Endothelial cell of umbilical vein (primary cell): ENCODE measurements at regions not wholly inside any gene's neighbourhood (a gene's known extent, or its start where the extent isn't known, plus 50 kb on each side); places are given as distances from the start of the nearest gene placed in this dataset.

Experiments
- BruUV-seq: library from RNA; stranded (reverse); fragments of 400-500 nt; replicated peaks from 2 replicates; lab custom pipeline; 2021; lab: Mats Ljungman, UMichigan
- CTCF ChIA-PET: fragments of 300-600, 350-600 bp; sonication (Branson Sonifier 250); formaldehyde crosslinking; loops from one replicate; lab custom pipeline; 2021; ENCODE audit warnings: antibody characterized with exemption, inconsistent platforms; lab: Charles Lee
- POLR2A ChIA-PET: fragments of 300-600, 350-600 bp; sonication (Branson Sonifier 250); formaldehyde crosslinking; loops from one replicate; lab custom pipeline; 2021; ENCODE audit warnings: antibody characterized with exemption, inconsistent platforms; lab: Charles Lee
- DNase-seq: peaks from one replicate; pipeline ENCODE4 v3.0.0-alpha.2; 2011; ENCODE audit warnings: low read depth, low spot score
- FAIRE-seq: peaks from 2 replicates; lab custom pipeline; 2011; peaks lifted over from hg19 to GRCh38; lab: Jason Lieb, UNC
- H2AFZ ChIP-seq: 2 replicates; pipeline ENCODE4 v1.6.0; 2012; ENCODE audit warnings: low read depth, low read length, control low read depth, inconsistent platforms
- H3K27ac ChIP-seq: 2 replicates; pipeline ENCODE4 v1.5.1; 2011; ENCODE audit warnings: low read depth, mild to moderate bottlenecking, control low read depth, low read length, moderate library complexity; ENCODE audit not compliant: insufficient read depth
- H3K27me3 ChIP-seq, 2 experiments: 2 replicates each; pipeline versions ENCODE4 v1.6.0 to v1.6.1; 2011; ENCODE audit warnings: low read length in 2 of 2, mixed read lengths in 1 of 2; ENCODE audit not compliant: control insufficient read depth in 2 of 2, insufficient read depth in 2 of 2
- H3K36me3 ChIP-seq, 2 experiments: 2 replicates in 1 of 2; 3 replicates in 1 of 2; pipeline ENCODE4 v1.5.1; 2011; ENCODE audit warnings: low read length in 2 of 2, mild to moderate bottlenecking in 1 of 2, moderate library complexity in 1 of 2; ENCODE audit not compliant: control insufficient read depth in 2 of 2, insufficient read depth in 2 of 2; ENCODE audit errors: extremely low read depth in 1 of 2
- H3K4me1 ChIP-seq: 3 replicates; pipeline ENCODE4 v1.5.1; 2011; ENCODE audit warnings: mild to moderate bottlenecking, low read length; ENCODE audit not compliant: control insufficient read depth, insufficient read depth; ENCODE audit errors: extremely low read depth
- H3K4me2 ChIP-seq: 2 replicates; pipeline ENCODE4 v1.6.1; 2011; ENCODE audit warnings: low read length, control low read depth, mixed read lengths; ENCODE audit not compliant: insufficient read depth
- H3K4me3 ChIP-seq, 3 experiments: fragments of 200-600 bp in 1 of 3; sonication (generic), shearing (Covaris generic) in 1 of 3; replicated peaks in 1 of 3; 2 replicates each; pipeline ENCODE4 v1.5.1; 2011 to 2016; ENCODE audit warnings: control low read depth in 3 of 3, low read length in 3 of 3, mild to moderate bottlenecking in 2 of 3, inconsistent platforms in 1 of 3, low read depth in 1 of 3, moderate library complexity in 1 of 3; ENCODE audit not compliant: insufficient read depth in 1 of 3
- H3K79me2 ChIP-seq: 2 replicates; pipeline ENCODE4 v1.6.0; 2012; ENCODE audit warnings: low read length, inconsistent platforms; ENCODE audit not compliant: control insufficient read depth, insufficient read depth
- H3K9ac ChIP-seq: replicated peaks from 2 replicates; pipeline ENCODE3; 2011; ENCODE audit warnings: low read length, control low read depth; ENCODE audit not compliant: insufficient read depth; ENCODE audit errors: extremely low read depth
- H3K9me1 ChIP-seq: replicated peaks from 3 replicates; pipeline ENCODE4 v1.6.0; 2011; ENCODE audit warnings: mild to moderate bottlenecking, low read length; ENCODE audit not compliant: control insufficient read depth, insufficient read depth; ENCODE audit errors: extremely low read depth
- H3K9me3 ChIP-seq: replicated peaks from 2 replicates; pipeline ENCODE4 v1.5.1; 2012; ENCODE audit warnings: low read length, inconsistent platforms; ENCODE audit not compliant: control insufficient read depth, insufficient read depth
- H4K20me1 ChIP-seq: replicated peaks from 2 replicates; pipeline ENCODE3; 2011; ENCODE audit warnings: mild to moderate bottlenecking, low read length; ENCODE audit not compliant: control insufficient read depth, insufficient read depth; ENCODE audit errors: extremely low read depth
- EZH2 ChIP-seq: IDR thresholded peaks from 2 replicates; pipeline ENCODE4 v1.6.1; 2012; ENCODE audit warnings: borderline replicate concordance, low read depth, mild to moderate bottlenecking, moderate library complexity, low read length, inconsistent platforms; ENCODE audit not compliant: severe bottlenecking
- FOS ChIP-seq: IDR thresholded peaks from 2 replicates; pipeline ENCODE4 v1.6.1; 2011; ENCODE audit warnings: mild to moderate bottlenecking, low read length, moderate library complexity, borderline replicate concordance; ENCODE audit not compliant: insufficient read depth
- GATA2 ChIP-seq: IDR thresholded peaks from 2 replicates; pipeline ENCODE4 v1.7.0; 2011; ENCODE audit warnings: low read depth, mild to moderate bottlenecking, moderate library complexity, mixed read lengths, low read length; ENCODE audit not compliant: insufficient read length, insufficient read depth
- JUN ChIP-seq: IDR thresholded peaks from 2 replicates; pipeline ENCODE4 v1.6.1; 2011; ENCODE audit warnings: borderline replicate concordance, low read depth; ENCODE audit not compliant: insufficient read length, insufficient read depth
- MYC ChIP-seq: IDR thresholded peaks from one replicate; pipeline ENCODE4 v1.6.1; 2011; ENCODE audit warnings: mild to moderate bottlenecking, low read depth, low read length
- POLR2A ChIP-seq: IDR thresholded peaks from 2 replicates; pipeline ENCODE4 v1.6.1; 2012; ENCODE audit warnings: low read depth, mild to moderate bottlenecking, control low read depth, low read length
- POLR2AphosphoS5 ChIP-seq: IDR thresholded peaks from 2 replicates; pipeline ENCODE4 v1.6.1; 2012; ENCODE audit warnings: low read depth, mild to moderate bottlenecking, control low read depth, low read length, moderate library complexity; ENCODE audit not compliant: insufficient read depth
- dilution Hi-C: fragments of 300-500 bp; cut with MboI; formaldehyde crosslinking; loops from one replicate; pipeline ENCODE4 v1.15.0; 2019; ENCODE audit warnings: low sequenced_read_pairs; ENCODE audit not compliant: extremely low pct_ligation_motif_present
- intact Hi-C: fragments of 100-400 bp; cut with micrococcal nuclease; formaldehyde crosslinking; loops from one replicate; pipeline ENCODE4 v1.10.0; 2022
- TF ChIP-seq, protein P1 (sequence below): IDR thresholded peaks from 2 replicates; pipeline ENCODE4 v1.6.1; 2011; ENCODE audit not compliant: insufficient read depth, insufficient read length
- TF ChIP-seq, protein P2 (sequence below), 2 donors: IDR thresholded peaks; 1 replicate in 1 of 2; 2 replicates in 1 of 2; pipeline ENCODE4 v1.5.1; 2011; ENCODE audit warnings: low read length in 2 of 2, mild to moderate bottlenecking in 2 of 2, moderate library complexity in 2 of 2, control low read depth in 1 of 2, inconsistent platforms in 1 of 2, low read depth in 1 of 2; ENCODE audit not compliant: insufficient read depth in 1 of 2; ENCODE audit errors: extremely low read depth in 1 of 2

- no TSS peak for BruUV-seq
- intact Hi-C loops (loop anchor here (1.0 to 5.0 kb wide), 3 partner anchors 42 to 452 kb away; no protein-coding TSS in a partner anchor), dilution Hi-C loops (no loop called here)
- peak; percentile 92 for DNase-seq
- Histone ChIP-seq H3K4me2 (peak overlapping the region; percentile 35), H3K36me3 (no peaks in the 10 kb centered on the region), H3K9ac (peak overlapping the region; percentile 37), H2AFZ (no peak overlapping the region), H3K27ac (peak overlapping the region; percentile 63), H3K27me3 (no peaks in the 10 kb centered on the region), H3K9me1 (no peaks in the 10 kb centered on the region), H3K4me3 (no peak overlapping the region), H3K79me2 (no peaks in the 10 kb centered on the region), H3K9me3 (no peaks in the 10 kb centered on the region), H4K20me1 (no peaks in the 10 kb centered on the region), H3K4me1 (peaks cover 15% of the 10 kb centered on the region)
- TF ChIP-seq JUN (peak; percentile 65), MYC (no peak), GATA2 (peak; percentile 58), POLR2AphosphoS5 (no peak)
- ChIA-PET POLR2A (no interaction called here), CTCF (interaction anchor here (2.0 kb wide), 1 partner anchor 489 kb away, joined by 8 read pairs; no protein-coding TSS in a partner anchor)
- FAIRE-seq, result peak; percentile 81
These were observed 596.5 kb upstream of the KLF12 start for GRCh38 chr13:74730556-74731331.

DNA sequence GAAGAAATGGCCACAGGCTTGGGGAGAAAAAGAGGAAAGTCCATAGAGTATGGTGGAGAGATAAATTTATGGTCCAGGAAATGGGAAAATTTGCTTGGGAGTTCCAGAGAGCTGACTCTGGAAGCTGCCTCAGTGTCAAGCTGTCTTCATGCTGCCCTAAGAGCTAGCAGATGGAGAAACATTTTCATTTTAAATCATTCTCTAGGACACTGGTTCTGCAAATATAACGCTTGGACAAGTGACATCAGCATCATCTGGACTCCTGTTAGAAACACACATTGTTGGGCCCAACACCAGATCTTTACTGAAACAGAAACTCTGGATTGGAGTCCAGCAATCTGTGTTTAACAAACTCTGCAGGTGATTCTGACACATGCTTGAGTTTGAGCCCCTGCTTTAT lies 592.0 kb upstream of the KLF12 start:
- no peaks in the 10 kb centered on the region for H3K36me3 ChIP-seq
- no peak overlapping the region for H3K4me2 ChIP-seq
- no peaks in the 10 kb centered on the region for H3K79me2 ChIP-seq
- BruUV-seq, result no TSS peak
- no peaks in the 10 kb centered on the region for H4K20me1 ChIP-seq
- CTCF ChIA-PET, result no interaction called here
- POLR2A ChIA-PET, result no interaction called here
- H3K27me3 ChIP-seq, result no peaks in the 10 kb centered on the region
- dilution Hi-C loops, result no loop called here
- no peak overlapping the region for H3K4me3 ChIP-seq
- DNase-seq (no peak), FAIRE-seq (no peak)
- no peaks in the 10 kb centered on the region for H3K9me1 ChIP-seq
- TF ChIP-seq, protein P1, sequence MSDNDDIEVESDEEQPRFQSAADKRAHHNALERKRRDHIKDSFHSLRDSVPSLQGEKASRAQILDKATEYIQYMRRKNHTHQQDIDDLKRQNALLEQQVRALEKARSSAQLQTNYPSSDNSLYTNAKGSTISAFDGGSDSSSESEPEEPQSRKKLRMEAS, result no peak
- TF ChIP-seq JUN (no peak), GATA2 (no peak), POLR2A (no peak), MYC (no peak), FOS (no peak), POLR2AphosphoS5 (no peak), EZH2 (no peak)
- TF ChIP-seq, protein P2, sequence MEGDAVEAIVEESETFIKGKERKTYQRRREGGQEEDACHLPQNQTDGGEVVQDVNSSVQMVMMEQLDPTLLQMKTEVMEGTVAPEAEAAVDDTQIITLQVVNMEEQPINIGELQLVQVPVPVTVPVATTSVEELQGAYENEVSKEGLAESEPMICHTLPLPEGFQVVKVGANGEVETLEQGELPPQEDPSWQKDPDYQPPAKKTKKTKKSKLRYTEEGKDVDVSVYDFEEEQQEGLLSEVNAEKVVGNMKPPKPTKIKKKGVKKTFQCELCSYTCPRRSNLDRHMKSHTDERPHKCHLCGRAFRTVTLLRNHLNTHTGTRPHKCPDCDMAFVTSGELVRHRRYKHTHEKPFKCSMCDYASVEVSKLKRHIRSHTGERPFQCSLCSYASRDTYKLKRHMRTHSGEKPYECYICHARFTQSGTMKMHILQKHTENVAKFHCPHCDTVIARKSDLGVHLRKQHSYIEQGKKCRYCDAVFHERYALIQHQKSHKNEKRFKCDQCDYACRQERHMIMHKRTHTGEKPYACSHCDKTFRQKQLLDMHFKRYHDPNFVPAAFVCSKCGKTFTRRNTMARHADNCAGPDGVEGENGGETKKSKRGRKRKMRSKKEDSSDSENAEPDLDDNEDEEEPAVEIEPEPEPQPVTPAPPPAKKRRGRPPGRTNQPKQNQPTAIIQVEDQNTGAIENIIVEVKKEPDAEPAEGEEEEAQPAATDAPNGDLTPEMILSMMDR (IDR thresholded peaks at IDR 0.05; ENCODE audit: extremely low read depth in 1 of 2, insufficient read depth in 1 of 2, low read depth in 1 of 2, low read length in 2 of 2), result no peak
- no peaks in the 10 kb centered on the region for H3K9me3 ChIP-seq
- H3K9ac ChIP-seq, result no peak overlapping the region
- peaks cover 6% of the 10 kb centered on the region for H3K4me1 ChIP-seq
- intact Hi-C loops, result no loop called here
- no peak overlapping the region for H3K27ac ChIP-seq
- no peak overlapping the region for H2AFZ ChIP-seq
